ENCODE measurements at regions not wholly inside any gene's neighbourhood (a gene's known extent, or its start where the extent isn't known, plus 50 kb on each side); places are given as distances from the start of the nearest gene placed in this dataset.

- H3K36me3 ChIP-seq (ENCODE audit: low read depth): no peaks in the 10 kb centered on the region
- no peaks in the 10 kb centered on the region for H3K79me2 ChIP-seq (ENCODE audit: low read depth)
- no peak overlapping the region for H3K4me2 ChIP-seq
- no peaks in the 10 kb centered on the region for H3K9me3 ChIP-seq (ENCODE audit: insufficient read depth, low read depth)
- H3K4me3 ChIP-seq: no peak overlapping the region
- H3K27me3 ChIP-seq (ENCODE audit: insufficient read depth, low read depth): no peaks in the 10 kb centered on the region
- H3K4me1 ChIP-seq (replicated peaks; ENCODE audit: insufficient read depth): no peaks in the 10 kb centered on the region
- H2AFZ ChIP-seq: no peak overlapping the region
- H3K9me2 ChIP-seq (ENCODE audit: insufficient read depth): no peaks in the 10 kb centered on the region; the same call in 1 of the 2 replicates
- H4K20me1 ChIP-seq (ENCODE audit: insufficient read depth): no peaks in the 10 kb centered on the region
- no peak overlapping the region for H3K27ac ChIP-seq
- H3F3A ChIP-seq (ENCODE audit: insufficient read depth, low read depth): no peaks in the 10 kb centered on the region
- POLR2A ChIA-PET (ENCODE audit: unreplicated experiment): no interaction called here
- no peak for TF ChIP-seq CTCF (conservative IDR thresholded peaks at IDR 0.05)
- no peak for TF ChIP-seq EZH2 (IDR thresholded peaks at IDR 0.05; ENCODE audit: low read depth)
- CTCF ChIA-PET: no interaction called here
- no TSS peak for BruUV-seq (replicated peaks)
- no peak for DNase-seq
- intact Hi-C loops (cut with micrococcal nuclease; ENCODE audit: unreplicated experiment): no loop called here
Observed at GRCh38 chr1:106554294-106554693, 502.2 kb upstream of the PRMT6 start.

GRCh38 chr1:106555571-106555970 is 500.9 kb upstream of the PRMT6 start:
- Histone ChIP-seq H3K79me2 (ENCODE audit: low read depth) (no peaks in the 10 kb centered on the region), H4K20me1 (ENCODE audit: insufficient read depth) (no peaks in the 10 kb centered on the region), H3K4me2 (no peak overlapping the region), H2AFZ (no peak overlapping the region), H3K4me3 (no peak overlapping the region), H3K4me1 (replicated peaks; ENCODE audit: insufficient read depth) (no peaks in the 10 kb centered on the region), H3K9me2 (ENCODE audit: insufficient read depth) (no peaks in the 10 kb centered on the region; the same call in 1 of the 2 replicates), H3K9me3 (ENCODE audit: insufficient read depth, low read depth) (no peaks in the 10 kb centered on the region), H3F3A (ENCODE audit: insufficient read depth, low read depth) (no peaks in the 10 kb centered on the region), H3K36me3 (ENCODE audit: low read depth) (no peaks in the 10 kb centered on the region), H3K27ac (no peak overlapping the region), H3K27me3 (ENCODE audit: insufficient read depth, low read depth) (no peaks in the 10 kb centered on the region)
- BruUV-seq (replicated peaks): no TSS peak
- TF ChIP-seq EZH2 (IDR thresholded peaks at IDR 0.05; ENCODE audit: low read depth): no peak
- no peak for TF ChIP-seq CTCF (conservative IDR thresholded peaks at IDR 0.05)
- intact Hi-C loops (cut with micrococcal nuclease; ENCODE audit: unreplicated experiment): no loop called here
- no peak for DNase-seq
- POLR2A ChIA-PET (ENCODE audit: unreplicated experiment): no interaction called here
- CTCF ChIA-PET: no interaction called here

- H2AFZ ChIP-seq: no peak overlapping the region
- H3K27me3 ChIP-seq (ENCODE audit: insufficient read depth, low read depth): no peaks in the 10 kb centered on the region
- ChIA-PET CTCF (no interaction called here), POLR2A (ENCODE audit: unreplicated experiment) (no interaction called here)
- no peak overlapping the region for H3K4me3 ChIP-seq
- H3F3A ChIP-seq (ENCODE audit: insufficient read depth, low read depth): no peaks in the 10 kb centered on the region
- no peaks in the 10 kb centered on the region for H3K9me3 ChIP-seq (ENCODE audit: insufficient read depth, low read depth)
- H3K27ac ChIP-seq: no peak overlapping the region
- no peaks in the 10 kb centered on the region for H3K79me2 ChIP-seq (ENCODE audit: low read depth)
- TF ChIP-seq CTCF (conservative IDR thresholded peaks at IDR 0.05): no peak
- TF ChIP-seq EZH2 (IDR thresholded peaks at IDR 0.05; ENCODE audit: low read depth): no peak
- no peaks in the 10 kb centered on the region for H3K4me1 ChIP-seq (replicated peaks; ENCODE audit: insufficient read depth)
- BruUV-seq (replicated peaks): no TSS peak
- H3K4me2 ChIP-seq: no peak overlapping the region
- no peaks in the 10 kb centered on the region for H3K9me2 ChIP-seq (ENCODE audit: insufficient read depth)
- H4K20me1 ChIP-seq (ENCODE audit: insufficient read depth): no peaks in the 10 kb centered on the region
- H3K36me3 ChIP-seq (ENCODE audit: low read depth): no peaks in the 10 kb centered on the region
- no peak for DNase-seq
- intact Hi-C loops (cut with micrococcal nuclease; ENCODE audit: unreplicated experiment): no loop called here
Observed at GRCh38 chr1:106564192-106564591, 492.3 kb upstream of the PRMT6 start.

Data from PC-9 (cell line).